PC-3 (cell line): ENCODE measurements at regions not wholly inside any gene's neighbourhood (a gene's known extent, or its start where the extent isn't known, plus 50 kb on each side); places are given as distances from the start of the nearest gene placed in this dataset.

ENCODE experiments used
- EZH2 ChIP-seq: fragments of 300-600 bp; sonication (generic); IDR thresholded peaks from one replicate; pipeline ENCODE4 v1.6.1; 2017; ENCODE audit warnings: antibody characterized with exemption, mild to moderate bottlenecking, low read length; ENCODE audit not compliant: unreplicated experiment
- EZH2phosphoT487 ChIP-seq: fragments of 300-600 bp; sonication (generic); IDR thresholded peaks from 2 replicates; pipeline ENCODE4 v1.6.1; 2018; ENCODE audit warnings: mild to moderate bottlenecking, antibody characterized with exemption, low read length, borderline replicate concordance
- TF ChIP-seq, protein P1 (sequence below): fragments of 300-600 bp; sonication (generic); conservative IDR thresholded peaks from 2 replicates; pipeline ENCODE4 v1.5.1; 2017; ENCODE audit warnings: antibody characterized with exemption, low read depth, mild to moderate bottlenecking, low read length

DNA sequence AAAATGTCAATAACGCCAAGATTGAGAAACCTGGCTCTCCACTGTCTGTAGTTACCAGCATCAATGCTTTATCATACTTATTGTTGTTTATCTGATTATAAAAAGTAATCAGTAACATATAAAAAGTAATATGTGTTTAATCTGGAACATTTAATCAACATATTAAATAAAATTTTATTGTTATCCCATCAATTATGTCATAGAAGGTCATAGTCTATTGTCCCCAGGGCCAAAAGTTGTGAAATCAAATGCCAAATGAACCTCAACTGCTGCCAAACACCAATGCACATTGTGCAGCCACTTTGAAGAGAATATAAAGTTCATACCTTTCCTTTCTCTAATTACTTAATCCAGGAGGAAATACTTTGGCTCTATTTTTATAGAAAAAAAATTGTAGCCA is 106.6 kb downstream of the EOMES start:
- TF ChIP-seq, protein P1, sequence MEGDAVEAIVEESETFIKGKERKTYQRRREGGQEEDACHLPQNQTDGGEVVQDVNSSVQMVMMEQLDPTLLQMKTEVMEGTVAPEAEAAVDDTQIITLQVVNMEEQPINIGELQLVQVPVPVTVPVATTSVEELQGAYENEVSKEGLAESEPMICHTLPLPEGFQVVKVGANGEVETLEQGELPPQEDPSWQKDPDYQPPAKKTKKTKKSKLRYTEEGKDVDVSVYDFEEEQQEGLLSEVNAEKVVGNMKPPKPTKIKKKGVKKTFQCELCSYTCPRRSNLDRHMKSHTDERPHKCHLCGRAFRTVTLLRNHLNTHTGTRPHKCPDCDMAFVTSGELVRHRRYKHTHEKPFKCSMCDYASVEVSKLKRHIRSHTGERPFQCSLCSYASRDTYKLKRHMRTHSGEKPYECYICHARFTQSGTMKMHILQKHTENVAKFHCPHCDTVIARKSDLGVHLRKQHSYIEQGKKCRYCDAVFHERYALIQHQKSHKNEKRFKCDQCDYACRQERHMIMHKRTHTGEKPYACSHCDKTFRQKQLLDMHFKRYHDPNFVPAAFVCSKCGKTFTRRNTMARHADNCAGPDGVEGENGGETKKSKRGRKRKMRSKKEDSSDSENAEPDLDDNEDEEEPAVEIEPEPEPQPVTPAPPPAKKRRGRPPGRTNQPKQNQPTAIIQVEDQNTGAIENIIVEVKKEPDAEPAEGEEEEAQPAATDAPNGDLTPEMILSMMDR, result no peak
- TF ChIP-seq EZH2phosphoT487 (no peak), EZH2 (no peak)
